ENCODE measurements at regions not wholly inside any gene's neighbourhood (a gene's known extent, or its start where the extent isn't known, plus 50 kb on each side); places are given as distances from the start of the nearest gene placed in this dataset.

DNA sequence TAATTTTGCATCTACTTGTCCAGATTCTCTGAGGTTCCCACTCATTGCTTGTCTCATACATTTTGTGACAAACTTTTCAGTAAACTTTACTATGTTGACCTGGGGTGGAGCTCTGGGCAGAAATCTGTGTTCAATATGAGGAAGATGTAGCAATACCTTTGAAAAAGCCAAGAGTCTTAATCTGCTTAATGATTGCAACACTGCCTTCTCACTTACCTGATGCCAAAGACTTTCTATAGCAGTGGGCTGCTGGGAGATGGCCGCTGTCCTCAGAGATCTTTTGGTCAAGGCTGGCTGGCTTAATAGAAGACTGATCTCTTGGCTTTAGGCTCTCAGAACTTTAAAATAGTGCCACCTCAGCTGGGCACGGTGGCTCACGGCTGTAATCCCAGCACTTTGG lies 70.1 kb upstream of the RBM24 start:
- TF ChIP-seq, protein P1, sequence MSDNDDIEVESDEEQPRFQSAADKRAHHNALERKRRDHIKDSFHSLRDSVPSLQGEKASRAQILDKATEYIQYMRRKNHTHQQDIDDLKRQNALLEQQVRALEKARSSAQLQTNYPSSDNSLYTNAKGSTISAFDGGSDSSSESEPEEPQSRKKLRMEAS (IDR thresholded peaks at IDR 0.05): no peak
- no peak for TF ChIP-seq TBX3 (IDR thresholded peaks at IDR 0.05; ENCODE audit: borderline replicate concordance)
- TF ChIP-seq EED (CRISPR knock-in tag; IDR thresholded peaks at IDR 0.05): no peak
- TF ChIP-seq, protein P2, sequence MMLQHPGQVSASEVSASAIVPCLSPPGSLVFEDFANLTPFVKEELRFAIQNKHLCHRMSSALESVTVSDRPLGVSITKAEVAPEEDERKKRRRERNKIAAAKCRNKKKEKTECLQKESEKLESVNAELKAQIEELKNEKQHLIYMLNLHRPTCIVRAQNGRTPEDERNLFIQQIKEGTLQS (CRISPR knock-in tag; IDR thresholded peaks at IDR 0.05): no peak
- TF ChIP-seq, protein P3, sequence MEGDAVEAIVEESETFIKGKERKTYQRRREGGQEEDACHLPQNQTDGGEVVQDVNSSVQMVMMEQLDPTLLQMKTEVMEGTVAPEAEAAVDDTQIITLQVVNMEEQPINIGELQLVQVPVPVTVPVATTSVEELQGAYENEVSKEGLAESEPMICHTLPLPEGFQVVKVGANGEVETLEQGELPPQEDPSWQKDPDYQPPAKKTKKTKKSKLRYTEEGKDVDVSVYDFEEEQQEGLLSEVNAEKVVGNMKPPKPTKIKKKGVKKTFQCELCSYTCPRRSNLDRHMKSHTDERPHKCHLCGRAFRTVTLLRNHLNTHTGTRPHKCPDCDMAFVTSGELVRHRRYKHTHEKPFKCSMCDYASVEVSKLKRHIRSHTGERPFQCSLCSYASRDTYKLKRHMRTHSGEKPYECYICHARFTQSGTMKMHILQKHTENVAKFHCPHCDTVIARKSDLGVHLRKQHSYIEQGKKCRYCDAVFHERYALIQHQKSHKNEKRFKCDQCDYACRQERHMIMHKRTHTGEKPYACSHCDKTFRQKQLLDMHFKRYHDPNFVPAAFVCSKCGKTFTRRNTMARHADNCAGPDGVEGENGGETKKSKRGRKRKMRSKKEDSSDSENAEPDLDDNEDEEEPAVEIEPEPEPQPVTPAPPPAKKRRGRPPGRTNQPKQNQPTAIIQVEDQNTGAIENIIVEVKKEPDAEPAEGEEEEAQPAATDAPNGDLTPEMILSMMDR (CRISPR knock-in tag; IDR thresholded peaks at IDR 0.05): no peak
- TF ChIP-seq, protein P4, sequence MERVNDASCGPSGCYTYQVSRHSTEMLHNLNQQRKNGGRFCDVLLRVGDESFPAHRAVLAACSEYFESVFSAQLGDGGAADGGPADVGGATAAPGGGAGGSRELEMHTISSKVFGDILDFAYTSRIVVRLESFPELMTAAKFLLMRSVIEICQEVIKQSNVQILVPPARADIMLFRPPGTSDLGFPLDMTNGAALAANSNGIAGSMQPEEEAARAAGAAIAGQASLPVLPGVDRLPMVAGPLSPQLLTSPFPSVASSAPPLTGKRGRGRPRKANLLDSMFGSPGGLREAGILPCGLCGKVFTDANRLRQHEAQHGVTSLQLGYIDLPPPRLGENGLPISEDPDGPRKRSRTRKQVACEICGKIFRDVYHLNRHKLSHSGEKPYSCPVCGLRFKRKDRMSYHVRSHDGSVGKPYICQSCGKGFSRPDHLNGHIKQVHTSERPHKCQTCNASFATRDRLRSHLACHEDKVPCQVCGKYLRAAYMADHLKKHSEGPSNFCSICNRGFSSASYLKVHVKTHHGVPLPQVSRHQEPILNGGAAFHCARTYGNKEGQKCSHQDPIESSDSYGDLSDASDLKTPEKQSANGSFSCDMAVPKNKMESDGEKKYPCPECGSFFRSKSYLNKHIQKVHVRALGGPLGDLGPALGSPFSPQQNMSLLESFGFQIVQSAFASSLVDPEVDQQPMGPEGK (CRISPR knock-in tag; IDR thresholded peaks at IDR 0.05): no peak
- no peak for TF ChIP-seq POLR2AphosphoS5 (IDR thresholded peaks at IDR 0.05; ENCODE audit: low read depth, low read length)
- TF ChIP-seq NR3C1 (CRISPR knock-in tag; IDR thresholded peaks at IDR 0.05): no peak
- no peak for TF ChIP-seq EP300 (IDR thresholded peaks at IDR 0.05; ENCODE audit: low read depth in 2 of 2, low read length in 2 of 2)
- TF ChIP-seq EP300 (CRISPR knock-in tag; IDR thresholded peaks at IDR 0.05; ENCODE audit: borderline replicate concordance): no peak
- TF ChIP-seq NFYB (CRISPR knock-in tag; IDR thresholded peaks at IDR 0.05): no peak

All from HepG2 (cell line).